ENCODE measurements at regions not wholly inside any gene's neighbourhood (a gene's known extent, or its start where the extent isn't known, plus 50 kb on each side); places are given as distances from the start of the nearest gene placed in this dataset.

DNA sequence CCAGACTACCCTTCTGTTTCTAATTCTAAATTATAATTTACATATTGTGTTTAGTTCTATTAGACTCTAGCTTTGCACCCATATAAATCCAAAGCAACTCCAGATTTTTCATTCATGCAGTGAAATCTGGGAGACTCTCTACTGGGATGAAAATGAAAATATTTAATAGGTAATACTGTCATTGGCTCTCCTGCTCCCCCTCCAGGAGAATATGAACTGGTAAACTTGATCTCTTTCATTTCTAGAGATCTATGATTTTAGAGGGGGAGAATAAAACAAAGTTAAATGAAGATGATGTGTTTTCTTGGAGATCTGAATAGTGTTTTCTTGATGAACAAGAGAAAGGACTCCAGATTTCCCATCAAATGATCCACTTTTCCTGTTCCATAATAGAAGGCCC is 104.3 kb upstream of the TMCC3 start:
- Mint-ChIP-seq H3K27me3 (ENCODE audit: unreplicated experiment) (no peaks in the 10 kb centered on the region), H3K27ac (ENCODE audit: unreplicated experiment) (no peak overlapping the region), H3K4me3 (ENCODE audit: unreplicated experiment) (no peak overlapping the region), H3K4me1 (ENCODE audit: low read depth, unreplicated experiment) (no peaks in the 10 kb centered on the region), H3K9me3 (ENCODE audit: unreplicated experiment) (no peaks in the 10 kb centered on the region), H3K36me3 (ENCODE audit: unreplicated experiment) (no peaks in the 10 kb centered on the region)
- TF ChIP-seq, protein P1, sequence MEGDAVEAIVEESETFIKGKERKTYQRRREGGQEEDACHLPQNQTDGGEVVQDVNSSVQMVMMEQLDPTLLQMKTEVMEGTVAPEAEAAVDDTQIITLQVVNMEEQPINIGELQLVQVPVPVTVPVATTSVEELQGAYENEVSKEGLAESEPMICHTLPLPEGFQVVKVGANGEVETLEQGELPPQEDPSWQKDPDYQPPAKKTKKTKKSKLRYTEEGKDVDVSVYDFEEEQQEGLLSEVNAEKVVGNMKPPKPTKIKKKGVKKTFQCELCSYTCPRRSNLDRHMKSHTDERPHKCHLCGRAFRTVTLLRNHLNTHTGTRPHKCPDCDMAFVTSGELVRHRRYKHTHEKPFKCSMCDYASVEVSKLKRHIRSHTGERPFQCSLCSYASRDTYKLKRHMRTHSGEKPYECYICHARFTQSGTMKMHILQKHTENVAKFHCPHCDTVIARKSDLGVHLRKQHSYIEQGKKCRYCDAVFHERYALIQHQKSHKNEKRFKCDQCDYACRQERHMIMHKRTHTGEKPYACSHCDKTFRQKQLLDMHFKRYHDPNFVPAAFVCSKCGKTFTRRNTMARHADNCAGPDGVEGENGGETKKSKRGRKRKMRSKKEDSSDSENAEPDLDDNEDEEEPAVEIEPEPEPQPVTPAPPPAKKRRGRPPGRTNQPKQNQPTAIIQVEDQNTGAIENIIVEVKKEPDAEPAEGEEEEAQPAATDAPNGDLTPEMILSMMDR (IDR thresholded peaks at IDR 0.05; ENCODE audit: partially characterized antibody, unreplicated experiment): no peak
- no peak for DNase-seq

DNA sequence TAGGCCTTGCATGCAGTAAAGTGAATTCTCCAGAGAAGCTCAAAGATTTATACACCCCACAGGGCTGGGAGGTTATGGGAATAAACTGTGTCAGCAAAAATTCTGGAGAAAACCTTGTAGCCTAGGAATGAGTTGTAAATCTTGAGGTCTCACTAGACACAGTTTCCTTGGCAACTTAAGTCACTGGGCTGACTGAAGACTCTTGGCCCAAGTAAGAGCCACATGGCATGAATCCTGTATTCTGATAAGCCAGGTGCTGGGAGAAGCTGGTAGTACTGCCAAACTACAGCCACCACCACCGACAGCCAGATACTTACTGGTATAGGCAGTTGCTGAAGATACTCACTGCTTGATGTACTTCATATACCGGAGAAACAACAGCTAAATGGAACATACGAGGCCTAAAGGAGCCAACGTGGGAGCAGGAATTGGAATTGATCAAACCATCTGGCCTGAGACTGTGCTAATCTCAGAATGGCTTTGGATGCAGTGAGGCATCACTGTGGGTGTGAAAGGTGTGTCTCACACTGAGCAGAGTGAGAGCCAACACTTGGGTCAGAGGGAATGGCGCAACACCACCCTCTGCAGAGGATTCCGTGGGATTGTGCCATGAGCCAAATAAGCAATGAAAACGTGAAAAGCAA is 102.8 kb upstream of the TMCC3 start:
- Mint-ChIP-seq H3K4me3 (ENCODE audit: unreplicated experiment) (no peak overlapping the region), H3K9me3 (ENCODE audit: unreplicated experiment) (no peaks in the 10 kb centered on the region), H3K4me1 (ENCODE audit: low read depth, unreplicated experiment) (no peaks in the 10 kb centered on the region), H3K27me3 (ENCODE audit: unreplicated experiment) (no peaks in the 10 kb centered on the region), H3K27ac (ENCODE audit: unreplicated experiment) (no peak overlapping the region), H3K36me3 (ENCODE audit: unreplicated experiment) (no peaks in the 10 kb centered on the region)
- DNase-seq: no peak
- TF ChIP-seq, protein P1 (IDR thresholded peaks at IDR 0.05; ENCODE audit: partially characterized antibody, unreplicated experiment): no peak

DNA sequence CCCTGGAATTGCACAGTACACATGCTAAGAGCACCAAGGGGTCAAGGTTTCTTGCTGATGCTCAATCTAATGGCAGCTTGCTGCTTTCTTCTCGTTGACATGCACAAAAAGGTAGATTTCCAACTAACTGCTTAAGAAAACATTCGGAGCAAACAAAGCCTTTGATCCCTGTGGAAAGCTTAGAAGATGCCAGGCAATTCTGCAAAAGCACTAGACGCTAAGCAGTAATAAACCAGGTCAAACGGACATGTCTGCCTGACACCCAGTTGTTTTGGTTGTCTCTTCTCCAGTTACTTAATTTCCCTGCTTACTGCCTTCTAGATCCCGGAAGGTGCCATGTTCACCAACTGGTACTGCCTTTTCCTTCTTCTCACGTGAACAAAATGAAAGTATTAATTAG is 100.5 kb upstream of the TMCC3 start:
- H3K4me1 Mint-ChIP-seq (ENCODE audit: low read depth, unreplicated experiment): no peaks in the 10 kb centered on the region
- H3K4me3 Mint-ChIP-seq (ENCODE audit: unreplicated experiment): no peak overlapping the region
- TF ChIP-seq, protein P1 (IDR thresholded peaks at IDR 0.05; ENCODE audit: partially characterized antibody, unreplicated experiment): no peak
- no peak overlapping the region for H3K27ac Mint-ChIP-seq (ENCODE audit: unreplicated experiment)
- DNase-seq: no peak
- no peaks in the 10 kb centered on the region for H3K27me3 Mint-ChIP-seq (ENCODE audit: unreplicated experiment)
- H3K9me3 Mint-ChIP-seq (ENCODE audit: unreplicated experiment): no peaks in the 10 kb centered on the region
- H3K36me3 Mint-ChIP-seq (ENCODE audit: unreplicated experiment): no peaks in the 10 kb centered on the region

DNA sequence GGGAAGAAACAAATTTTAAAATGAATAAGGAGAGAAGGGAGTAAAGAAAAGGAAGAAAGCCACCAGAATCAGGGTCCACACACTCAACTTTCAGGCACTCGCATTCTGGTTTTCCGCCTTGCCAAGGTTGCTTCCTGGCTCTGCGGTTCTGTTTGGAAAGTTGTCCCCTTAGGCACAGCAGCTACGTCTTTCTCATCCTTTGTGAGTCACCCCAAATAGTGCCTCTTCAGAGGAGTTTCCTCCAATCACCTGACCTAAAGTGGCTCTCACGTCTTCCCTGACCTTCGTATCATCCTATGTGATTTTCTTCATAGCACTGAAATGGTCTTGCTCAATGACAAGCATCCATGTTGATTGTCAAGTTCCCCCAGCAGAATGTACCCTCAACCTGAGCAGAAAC is 99.5 kb upstream of the TMCC3 start:
- Mint-ChIP-seq H3K36me3 (ENCODE audit: unreplicated experiment) (no peaks in the 10 kb centered on the region), H3K27ac (ENCODE audit: unreplicated experiment) (no peak overlapping the region), H3K9me3 (ENCODE audit: unreplicated experiment) (no peaks in the 10 kb centered on the region), H3K27me3 (ENCODE audit: unreplicated experiment) (no peaks in the 10 kb centered on the region), H3K4me3 (ENCODE audit: unreplicated experiment) (no peak overlapping the region), H3K4me1 (ENCODE audit: low read depth, unreplicated experiment) (no peaks in the 10 kb centered on the region)
- no peak for DNase-seq
- TF ChIP-seq, protein P1 (IDR thresholded peaks at IDR 0.05; ENCODE audit: partially characterized antibody, unreplicated experiment): no peak

DNA sequence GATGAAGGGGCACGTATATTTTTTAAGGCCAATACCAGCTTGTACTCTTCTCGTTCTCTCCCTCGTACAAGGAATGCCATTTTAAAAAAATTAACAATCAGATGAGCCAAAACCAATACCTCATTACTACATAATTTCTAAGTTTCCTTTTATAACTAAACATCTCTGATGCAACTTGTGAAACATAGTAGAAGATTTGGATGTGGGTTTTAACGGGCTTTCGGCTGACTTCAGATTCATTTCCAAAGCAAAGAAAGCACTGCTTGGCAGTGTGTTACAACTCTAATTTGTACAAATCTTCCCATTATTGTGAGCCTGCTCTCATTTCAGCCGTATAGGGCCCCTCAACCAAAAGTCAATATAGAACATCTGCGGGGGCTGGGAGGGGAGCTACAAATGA is 99.1 kb upstream of the TMCC3 start:
- TF ChIP-seq, protein P1 (IDR thresholded peaks at IDR 0.05; ENCODE audit: partially characterized antibody, unreplicated experiment): no peak
- Mint-ChIP-seq H3K4me1 (ENCODE audit: low read depth, unreplicated experiment) (no peaks in the 10 kb centered on the region), H3K9me3 (ENCODE audit: unreplicated experiment) (no peaks in the 10 kb centered on the region), H3K4me3 (ENCODE audit: unreplicated experiment) (no peak overlapping the region), H3K27me3 (ENCODE audit: unreplicated experiment) (no peaks in the 10 kb centered on the region), H3K36me3 (ENCODE audit: unreplicated experiment) (no peaks in the 10 kb centered on the region), H3K27ac (ENCODE audit: unreplicated experiment) (no peak overlapping the region)
- DNase-seq: no peak
